ENCODE measurements at regions not wholly inside any gene's neighbourhood (a gene's known extent, or its start where the extent isn't known, plus 50 kb on each side); places are given as distances from the start of the nearest gene placed in this dataset.

GRCh38 chr7:25666671-25667060, 438.4 kb upstream of the NPVF start:
- peaks cover 0 to 50% (median 32%) of the 10 kb centered on the region in 4 donors for H3K4me1 ChIP-seq
- no peaks in the 10 kb centered on the region for H3K36me3 ChIP-seq
- no peak for TF ChIP-seq CTCF (IDR thresholded peaks at IDR 0.05)
- no peak for DNase-seq
- intact Hi-C loops (cut with DNase I; ENCODE audit: low total_unique reads): no loop called here
- no peak overlapping the region for H3K4me3 ChIP-seq
- no peak overlapping the region for H3K27ac ChIP-seq
- H3K9me3 ChIP-seq: no peaks in the 10 kb centered on the region
- no peaks in the 10 kb centered on the region for H3K27me3 ChIP-seq

GRCh38 chr7:25669281-25669781, 441.0 kb upstream of the NPVF start:
- Histone ChIP-seq H3K4me1 (peaks cover 0 to 38% (median 22%) of the 10 kb centered on the region in 4 donors), H3K27ac (peak overlapping the region; percentile 55 to 68), H3K4me3 (no peak overlapping the region), H3K36me3 (no peaks in the 10 kb centered on the region), H3K27me3 (no peaks in the 10 kb centered on the region), H3K9me3 (no peaks in the 10 kb centered on the region)
- no peak for TF ChIP-seq CTCF (IDR thresholded peaks at IDR 0.05)
- DNase-seq: no peak
- intact Hi-C loops (cut with DNase I; ENCODE audit: low total_unique reads): no loop called here

GRCh38 chr7:25669961-25670841, 441.9 kb upstream of the NPVF start:
- DNase-seq: peak; percentile 75 to 84
- Histone ChIP-seq H3K36me3 (no peaks in the 10 kb centered on the region), H3K9me3 (no peaks in the 10 kb centered on the region), H3K27ac (peak overlapping the region; percentile 55 to 68), H3K4me3 (no peak overlapping the region), H3K4me1 (peaks cover 0 to 32% (median 22%) of the 10 kb centered on the region in 4 donors), H3K27me3 (no peaks in the 10 kb centered on the region)
- TF ChIP-seq CTCF (IDR thresholded peaks at IDR 0.05): no peak
- intact Hi-C loops (cut with DNase I; ENCODE audit: low total_unique reads): no loop called here

- intact Hi-C loops (cut with DNase I; ENCODE audit: low total_unique reads): no loop called here
- TF ChIP-seq CTCF (IDR thresholded peaks at IDR 0.05): no peak
- H3K27me3 ChIP-seq: no peaks in the 10 kb centered on the region
- peak overlapping the region; percentile 55 to 68 for H3K27ac ChIP-seq
- H3K4me3 ChIP-seq: no peak overlapping the region
- no peak for DNase-seq
- H3K9me3 ChIP-seq: no peaks in the 10 kb centered on the region
- peaks cover 0 to 32% (median 22%) of the 10 kb centered on the region in 4 donors for H3K4me1 ChIP-seq
- no peaks in the 10 kb centered on the region for H3K36me3 ChIP-seq
These were observed 442.8 kb upstream of the NPVF start for GRCh38 chr7:25671111-25671510.

GRCh38 chr7:25672496-25672895, 444.2 kb upstream of the NPVF start:
- no peak for DNase-seq
- Histone ChIP-seq H3K27ac (no peak overlapping the region), H3K36me3 (no peaks in the 10 kb centered on the region), H3K27me3 (no peaks in the 10 kb centered on the region), H3K4me3 (no peak overlapping the region), H3K4me1 (peaks cover 0 to 37% (median 23%) of the 10 kb centered on the region in 4 donors), H3K9me3 (no peaks in the 10 kb centered on the region)
- intact Hi-C loops (cut with DNase I; ENCODE audit: low total_unique reads): no loop called here
- no peak for TF ChIP-seq CTCF (IDR thresholded peaks at IDR 0.05)
